ENCODE measurements at regions not wholly inside any gene's neighbourhood (a gene's known extent, or its start where the extent isn't known, plus 50 kb on each side); places are given as distances from the start of the nearest gene placed in this dataset.
"Not testable (repeated sequence)": the region's sequence is repeated elsewhere in the genome, so short reads cannot be mapped to it uniquely, and the experiment has no call there.

DNA sequence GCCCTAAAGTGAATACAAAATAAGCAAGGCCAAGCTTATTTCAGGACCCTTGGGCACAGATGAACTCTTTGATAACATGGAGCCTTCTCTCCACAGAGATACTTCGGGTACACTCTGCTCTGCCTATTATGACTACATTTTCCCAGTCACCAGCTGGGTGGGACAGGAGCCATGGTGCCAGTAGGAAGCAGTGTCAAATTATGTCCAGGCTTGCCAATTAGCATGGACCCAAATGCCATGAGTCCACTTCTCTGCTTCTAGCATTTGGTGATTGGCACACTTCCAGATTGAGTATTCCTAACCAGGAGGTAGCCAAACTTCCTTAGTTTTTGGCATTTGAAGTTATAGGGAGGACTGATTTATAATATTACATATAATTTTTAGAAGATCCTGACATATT is 513.8 kb upstream of the HTR1E start:
- H4K20me1 ChIP-seq (ENCODE audit: insufficient read depth, low read depth, low read length) = no peaks in the 10 kb centered on the region
- no peaks in the 10 kb centered on the region for H3K4me1 ChIP-seq (ENCODE audit: low read length)
- DNase-seq = no peak
- H3K4me3 ChIP-seq (ENCODE audit: low read length) = no peak overlapping the region
- H3K27ac ChIP-seq (ENCODE audit: low read length) = no peak overlapping the region
- H3K9me3 ChIP-seq (ENCODE audit: low read length) = no peaks in the 10 kb centered on the region
- no peak overlapping the region for H2AFZ ChIP-seq (ENCODE audit: low read length)
- H3K79me2 ChIP-seq (ENCODE audit: low read length) = no peaks in the 10 kb centered on the region
- no peaks in the 10 kb centered on the region for H3K27me3 ChIP-seq (ENCODE audit: low read length)
- no peak overlapping the region for H3K4me2 ChIP-seq (ENCODE audit: low read depth, low read length, poor library complexity, severe bottlenecking)
- no peak overlapping the region for H3K9ac ChIP-seq (ENCODE audit: low read length)
- no peaks in the 10 kb centered on the region for H3K36me3 ChIP-seq (ENCODE audit: insufficient read depth, low read length)
- no peaks in the 10 kb centered on the region for H3K9me2 ChIP-seq (replicated peaks; ENCODE audit: insufficient read depth, low read length)

DNA sequence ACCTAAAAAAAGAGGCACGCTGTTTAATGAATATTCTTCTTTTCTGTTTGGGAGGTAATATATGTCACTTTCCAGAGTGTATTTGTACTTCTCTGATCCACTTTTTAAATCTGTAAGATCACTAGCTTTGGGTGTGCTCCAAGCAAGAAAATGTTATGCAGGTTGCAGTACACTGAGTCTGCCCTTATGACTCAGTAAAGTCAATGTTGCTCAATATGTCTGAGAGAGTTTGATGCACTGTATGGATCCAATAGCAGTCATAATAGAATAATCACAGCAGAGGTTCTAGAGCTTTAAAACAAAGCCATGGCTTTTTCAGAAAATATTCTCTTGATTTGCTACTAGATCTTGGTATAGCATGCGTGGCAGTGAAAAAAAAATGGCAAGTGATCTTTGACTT is 525.3 kb upstream of the HTR1E start:
- no peak overlapping the region for H3K9ac ChIP-seq (ENCODE audit: low read length)
- no peaks in the 10 kb centered on the region for H4K20me1 ChIP-seq (ENCODE audit: insufficient read depth, low read depth, low read length)
- no peak overlapping the region for H3K27ac ChIP-seq (ENCODE audit: low read length)
- H3K9me2 ChIP-seq (replicated peaks; ENCODE audit: insufficient read depth, low read length) = no peaks in the 10 kb centered on the region
- no peak overlapping the region for H2AFZ ChIP-seq (ENCODE audit: low read length)
- no peak overlapping the region for H3K4me3 ChIP-seq (ENCODE audit: low read length)
- no peak overlapping the region for H3K4me2 ChIP-seq (ENCODE audit: low read depth, low read length, poor library complexity, severe bottlenecking)
- no peaks in the 10 kb centered on the region for H3K36me3 ChIP-seq (ENCODE audit: insufficient read depth, low read length)
- DNase-seq = no peak
- H3K27me3 ChIP-seq (ENCODE audit: low read length) = no peaks in the 10 kb centered on the region
- no peaks in the 10 kb centered on the region for H3K9me3 ChIP-seq (ENCODE audit: low read length)
- H3K79me2 ChIP-seq (ENCODE audit: low read length) = no peaks in the 10 kb centered on the region
- H3K4me1 ChIP-seq (ENCODE audit: low read length) = no peaks in the 10 kb centered on the region

DNA sequence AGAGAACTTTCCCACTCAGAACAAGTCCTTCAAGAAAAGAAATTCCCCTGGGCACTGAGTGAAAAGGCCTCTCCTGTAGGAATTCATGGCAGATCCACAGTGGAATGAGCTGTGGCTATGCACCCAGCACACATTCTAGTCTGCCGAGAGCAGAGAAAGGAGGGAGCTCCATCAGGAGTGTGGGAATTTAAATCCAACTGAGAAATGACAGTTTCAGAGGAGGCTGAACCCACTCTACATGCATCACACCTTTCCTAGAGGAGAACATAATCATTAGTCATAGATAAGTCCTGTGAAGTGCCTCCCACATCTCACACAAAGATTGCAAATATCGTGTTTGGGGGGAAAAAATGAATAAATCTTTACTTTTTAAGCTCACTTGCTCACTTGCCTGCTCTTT is 530.2 kb upstream of the HTR1E start:
- no peak overlapping the region for H3K4me2 ChIP-seq (ENCODE audit: low read depth, low read length, poor library complexity, severe bottlenecking)

DNA sequence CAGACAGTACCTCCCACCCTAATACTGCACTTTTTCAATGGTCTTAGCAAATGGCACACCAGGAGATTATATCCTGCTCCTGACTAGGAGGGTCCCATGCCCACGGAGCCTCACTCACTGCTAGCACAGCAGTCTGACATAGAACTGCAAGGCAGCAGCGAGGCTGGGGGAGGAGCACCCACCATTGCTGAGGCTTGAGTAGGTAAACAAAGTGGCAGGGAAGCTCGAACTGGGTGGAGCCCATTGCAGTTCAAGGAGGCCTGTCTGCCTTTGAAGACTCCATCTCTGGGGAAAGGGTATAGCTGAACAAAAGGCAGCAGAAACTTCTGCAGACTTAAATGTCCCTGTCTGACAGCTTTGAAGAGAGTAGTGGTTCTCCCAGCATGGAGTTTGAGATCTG is 544.5 kb upstream of the HTR1E start:
- H3K9me2 ChIP-seq (replicated peaks; ENCODE audit: insufficient read depth, low read length); H3K27ac ChIP-seq (ENCODE audit: low read length); H2AFZ ChIP-seq (ENCODE audit: low read length); H4K20me1 ChIP-seq (ENCODE audit: insufficient read depth, low read depth, low read length); H3K9me3 ChIP-seq (ENCODE audit: low read length); DNase-seq; H3K4me1 ChIP-seq (ENCODE audit: low read length); H3K27me3 ChIP-seq (ENCODE audit: low read length); H3K9ac ChIP-seq (ENCODE audit: low read length); H3K4me3 ChIP-seq (ENCODE audit: low read length); H3K79me2 ChIP-seq (ENCODE audit: low read length); H3K4me2 ChIP-seq (ENCODE audit: low read depth, low read length, poor library complexity, severe bottlenecking); H3K36me3 ChIP-seq (ENCODE audit: insufficient read depth, low read length): not testable (repeated sequence)

More for the DNA sequence above, 530.2 kb upstream of the HTR1E start:
- H3K27me3 ChIP-seq (ENCODE audit: low read length) = no peaks in the 10 kb centered on the region
- H2AFZ ChIP-seq (ENCODE audit: low read length) = no peak overlapping the region
- H3K27ac ChIP-seq (ENCODE audit: low read length) = no peak overlapping the region
- no peaks in the 10 kb centered on the region for H3K36me3 ChIP-seq (ENCODE audit: insufficient read depth, low read length)
- no peaks in the 10 kb centered on the region for H3K9me2 ChIP-seq (replicated peaks; ENCODE audit: insufficient read depth, low read length)
- no peaks in the 10 kb centered on the region for H3K4me1 ChIP-seq (ENCODE audit: low read length)
- no peak overlapping the region for H3K9ac ChIP-seq (ENCODE audit: low read length)
- no peak overlapping the region for H3K4me3 ChIP-seq (ENCODE audit: low read length)
- DNase-seq = no peak
- H4K20me1 ChIP-seq (ENCODE audit: insufficient read depth, low read depth, low read length) = no peaks in the 10 kb centered on the region
- H3K79me2 ChIP-seq (ENCODE audit: low read length) = no peaks in the 10 kb centered on the region
- H3K9me3 ChIP-seq (ENCODE audit: low read length) = no peaks in the 10 kb centered on the region

DNA sequence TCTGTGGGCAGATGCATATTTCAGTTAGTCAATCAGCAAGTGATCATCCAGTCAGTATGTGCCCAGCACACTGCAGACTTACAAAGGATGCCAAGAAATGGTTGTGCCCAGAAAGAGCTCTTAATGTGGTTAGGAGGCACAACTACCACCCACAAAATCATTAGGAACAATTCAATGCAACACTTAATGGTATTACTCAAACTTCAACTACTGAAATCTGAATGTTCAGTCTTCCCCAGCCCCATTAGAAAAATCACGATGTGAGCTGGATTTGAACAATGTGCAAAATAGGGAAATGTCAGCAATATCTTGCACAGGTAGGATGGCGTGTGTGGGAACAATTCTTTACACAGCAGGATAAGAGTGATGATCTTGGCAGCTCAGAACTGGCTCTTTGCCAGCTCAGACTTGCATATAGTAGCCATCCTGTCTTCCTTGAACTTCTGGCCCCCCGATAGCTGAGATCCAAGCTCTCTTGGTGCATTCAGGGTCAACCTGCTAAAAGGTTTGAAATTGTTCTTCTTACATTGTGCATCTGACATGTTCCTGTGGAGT is 556.7 kb upstream of the HTR1E start:
- Histone ChIP-seq H3K27me3 (ENCODE audit: low read length) (no peaks in the 10 kb centered on the region), H3K9me3 (ENCODE audit: low read length) (no peaks in the 10 kb centered on the region), H3K9me2 (replicated peaks; ENCODE audit: insufficient read depth, low read length) (no peaks in the 10 kb centered on the region), H3K36me3 (ENCODE audit: insufficient read depth, low read length) (no peaks in the 10 kb centered on the region), H3K27ac (ENCODE audit: low read length) (no peak overlapping the region), H4K20me1 (ENCODE audit: insufficient read depth, low read depth, low read length) (no peaks in the 10 kb centered on the region), H3K4me3 (ENCODE audit: low read length) (no peak overlapping the region), H3K9ac (ENCODE audit: low read length) (no peak overlapping the region), H3K79me2 (ENCODE audit: low read length) (no peaks in the 10 kb centered on the region), H3K4me2 (ENCODE audit: low read depth, low read length, poor library complexity, severe bottlenecking) (no peak overlapping the region), H2AFZ (ENCODE audit: low read length) (no peak overlapping the region), H3K4me1 (ENCODE audit: low read length) (no peaks in the 10 kb centered on the region)
- DNase-seq = no peak

DNA sequence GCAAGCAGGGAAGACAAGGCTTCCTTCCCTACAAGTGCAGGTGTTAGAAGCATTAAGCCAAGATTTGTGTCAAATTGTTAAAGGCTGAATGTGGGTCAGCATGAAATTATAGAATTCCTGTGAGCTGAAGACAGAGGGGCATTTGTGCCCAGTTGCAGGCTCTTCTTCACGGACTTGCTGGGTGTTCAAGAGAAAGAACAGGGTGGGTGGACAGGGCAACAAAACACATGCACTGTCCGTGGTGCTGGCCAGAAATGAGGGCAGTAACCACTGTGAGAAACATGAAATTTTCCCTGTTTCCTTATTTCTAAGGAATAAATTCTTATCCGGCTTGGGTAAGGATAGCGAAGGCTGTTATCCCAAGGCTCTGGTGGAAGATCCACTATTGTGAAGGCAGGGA is 579.5 kb upstream of the HTR1E start:
- H3K79me2 ChIP-seq (ENCODE audit: low read length) = no peaks in the 10 kb centered on the region
- DNase-seq = no peak
- H3K9me2 ChIP-seq (replicated peaks; ENCODE audit: insufficient read depth, low read length) = no peaks in the 10 kb centered on the region
- H3K27ac ChIP-seq (ENCODE audit: low read length) = no peak overlapping the region
- no peak overlapping the region for H3K9ac ChIP-seq (ENCODE audit: low read length)
- no peaks in the 10 kb centered on the region for H4K20me1 ChIP-seq (ENCODE audit: insufficient read depth, low read depth, low read length)
- no peak overlapping the region for H3K4me2 ChIP-seq (ENCODE audit: low read depth, low read length, poor library complexity, severe bottlenecking)
- no peaks in the 10 kb centered on the region for H3K9me3 ChIP-seq (ENCODE audit: low read length)
- no peak overlapping the region for H2AFZ ChIP-seq (ENCODE audit: low read length)
- H3K4me3 ChIP-seq (ENCODE audit: low read length) = no peak overlapping the region
- H3K4me1 ChIP-seq (ENCODE audit: low read length) = no peaks in the 10 kb centered on the region
- no peaks in the 10 kb centered on the region for H3K36me3 ChIP-seq (ENCODE audit: insufficient read depth, low read length)
- no peaks in the 10 kb centered on the region for H3K27me3 ChIP-seq (ENCODE audit: low read length)

DNA sequence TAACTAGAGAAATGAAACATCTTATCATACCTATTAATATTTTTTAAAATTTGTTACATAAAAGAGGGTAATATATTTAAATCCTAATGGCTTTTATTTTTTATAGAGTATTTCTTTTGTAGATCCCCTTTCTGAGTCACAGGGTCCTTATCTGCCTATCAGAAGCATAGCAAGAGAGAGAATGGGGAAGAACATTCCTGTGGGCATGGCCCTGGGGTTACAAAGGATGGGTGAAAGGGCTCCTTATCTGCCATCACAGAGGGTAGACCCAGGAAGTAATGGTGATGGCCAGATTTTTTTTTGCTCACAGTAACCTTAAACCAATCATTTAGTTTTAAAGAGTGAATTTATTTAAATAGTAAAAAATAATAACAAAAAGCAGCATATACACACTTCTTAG is 582.1 kb upstream of the HTR1E start:
- no peaks in the 10 kb centered on the region for H3K9me3 ChIP-seq (ENCODE audit: low read length)
- no peak overlapping the region for H3K4me3 ChIP-seq (ENCODE audit: low read length)
- no peak overlapping the region for H2AFZ ChIP-seq (ENCODE audit: low read length)
- no peaks in the 10 kb centered on the region for H3K9me2 ChIP-seq (replicated peaks; ENCODE audit: insufficient read depth, low read length)
- H3K27me3 ChIP-seq (ENCODE audit: low read length) = no peaks in the 10 kb centered on the region
- H3K9ac ChIP-seq (ENCODE audit: low read length) = no peak overlapping the region
- no peak overlapping the region for H3K4me2 ChIP-seq (ENCODE audit: low read depth, low read length, poor library complexity, severe bottlenecking)
- H3K79me2 ChIP-seq (ENCODE audit: low read length) = no peaks in the 10 kb centered on the region
- H3K36me3 ChIP-seq (ENCODE audit: insufficient read depth, low read length) = no peaks in the 10 kb centered on the region
- no peaks in the 10 kb centered on the region for H3K4me1 ChIP-seq (ENCODE audit: low read length)
- H4K20me1 ChIP-seq (ENCODE audit: insufficient read depth, low read depth, low read length) = no peaks in the 10 kb centered on the region
- H3K27ac ChIP-seq (ENCODE audit: low read length) = no peak overlapping the region
- DNase-seq = no peak

DNA sequence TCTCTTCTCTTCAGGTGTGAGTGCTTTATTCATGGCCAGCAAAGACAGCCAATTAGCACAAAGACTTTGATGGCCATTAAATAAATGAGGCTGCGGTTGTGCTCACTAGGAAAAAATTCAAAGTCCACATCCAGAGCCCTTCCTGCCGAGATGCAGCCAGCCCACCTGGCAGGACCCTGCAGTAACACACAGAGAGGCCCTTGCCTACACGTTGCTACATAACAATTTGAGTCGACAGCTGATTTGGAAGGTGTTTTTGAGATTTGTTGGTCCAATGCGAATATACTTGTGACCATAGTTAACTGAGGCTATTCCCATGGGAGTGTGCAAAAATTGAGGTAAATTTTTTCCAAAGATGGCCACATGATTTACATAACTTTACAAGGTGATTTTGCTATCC is 605.4 kb upstream of the HTR1E start:
- H3K27me3 ChIP-seq (ENCODE audit: low read length) = peaks cover 5% of the 10 kb centered on the region; the same call in 1 of the 2 replicates
- DNase-seq = no peak
- H3K36me3 ChIP-seq (ENCODE audit: insufficient read depth, low read length) = no peaks in the 10 kb centered on the region
- H3K9me2 ChIP-seq (replicated peaks; ENCODE audit: insufficient read depth, low read length) = 0 out of 2 replicates have a peak, but pooled peaks cover 2% of the 10 kb centered on the region
- no peak overlapping the region for H3K27ac ChIP-seq (ENCODE audit: low read length)
- no peaks in the 10 kb centered on the region for H4K20me1 ChIP-seq (ENCODE audit: insufficient read depth, low read depth, low read length)
- H2AFZ ChIP-seq (ENCODE audit: low read length) = no peak overlapping the region
- H3K9ac ChIP-seq (ENCODE audit: low read length) = no peak overlapping the region
- no peaks in the 10 kb centered on the region for H3K4me1 ChIP-seq (ENCODE audit: low read length)
- H3K4me2 ChIP-seq (ENCODE audit: low read depth, low read length, poor library complexity, severe bottlenecking) = no peak overlapping the region
- no peaks in the 10 kb centered on the region for H3K9me3 ChIP-seq (ENCODE audit: low read length)
- no peak overlapping the region for H3K4me3 ChIP-seq (ENCODE audit: low read length)
- H3K79me2 ChIP-seq (ENCODE audit: low read length) = no peaks in the 10 kb centered on the region
